ENCODE measurements at regions not wholly inside any gene's neighbourhood (a gene's known extent, or its start where the extent isn't known, plus 50 kb on each side); places are given as distances from the start of the nearest gene placed in this dataset.
"Not testable (repeated sequence)": the region's sequence is repeated elsewhere in the genome, so short reads cannot be mapped to it uniquely, and the experiment has no call there.

GRCh38 chr9:18061332-18061731 is 412.6 kb upstream of the ADAMTSL1 start:
- H3K4me3 ChIP-seq (ENCODE audit: low read length), result no peak overlapping the region
- no peak for TF ChIP-seq CTCF (conservative IDR thresholded peaks at IDR 0.05; ENCODE audit: low read depth, low read length)
- no peak for DNase-seq (ENCODE audit: low read depth)

- no peak overlapping the region for H3K4me3 ChIP-seq (ENCODE audit: low read length)
- no peak for DNase-seq (ENCODE audit: low read depth)
- no peak for TF ChIP-seq CTCF (conservative IDR thresholded peaks at IDR 0.05; ENCODE audit: low read depth, low read length)
These were observed 412.1 kb upstream of the ADAMTSL1 start for GRCh38 chr9:18061856-18062255.

- no peak for TF ChIP-seq CTCF (conservative IDR thresholded peaks at IDR 0.05; ENCODE audit: low read depth, low read length)
- no peak for DNase-seq (ENCODE audit: low read depth)
- no peak overlapping the region for H3K4me3 ChIP-seq (ENCODE audit: low read length)
These were observed 410.0 kb upstream of the ADAMTSL1 start for GRCh38 chr9:18063856-18064390.

- not testable (repeated sequence) for H3K4me3 ChIP-seq (ENCODE audit: low read length); DNase-seq (ENCODE audit: low read depth)
These were observed 407.3 kb upstream of the ADAMTSL1 start for GRCh38 chr9:18066608-18067007.

- no peak overlapping the region for H3K4me3 ChIP-seq (ENCODE audit: low read length)
- TF ChIP-seq CTCF (conservative IDR thresholded peaks at IDR 0.05; ENCODE audit: low read depth, low read length), result no peak
- no peak for DNase-seq (ENCODE audit: low read depth)
These were observed 406.3 kb upstream of the ADAMTSL1 start for GRCh38 chr9:18067548-18068120.

GRCh38 chr9:18068900-18069299 is 405.1 kb upstream of the ADAMTSL1 start:
- DNase-seq (ENCODE audit: low read depth), result no peak
- H3K4me3 ChIP-seq (ENCODE audit: low read length), result no peak overlapping the region
- no peak for TF ChIP-seq CTCF (conservative IDR thresholded peaks at IDR 0.05; ENCODE audit: low read depth, low read length)

- no peak for DNase-seq (ENCODE audit: low read depth)
- H3K4me3 ChIP-seq (ENCODE audit: low read length), result no peak overlapping the region
- no peak for TF ChIP-seq CTCF (conservative IDR thresholded peaks at IDR 0.05; ENCODE audit: low read depth, low read length)
These were observed 402.3 kb upstream of the ADAMTSL1 start for GRCh38 chr9:18071651-18072060.

All from retinal pigment epithelial cell (primary cell).